NK-92 treated with Interleukin-12 subunit alpha and Interleukin-12 subunit beta, amount 100 ng/mL, for 24 hours (cell line): ENCODE measurements at regions not wholly inside any gene's neighbourhood (a gene's known extent, or its start where the extent isn't known, plus 50 kb on each side); places are given as distances from the start of the nearest gene placed in this dataset.

Source experiments
- DNase-seq: peaks from one replicate; lab custom pipeline; 2025; lab: John Stamatoyannopoulos, UW

DNA sequence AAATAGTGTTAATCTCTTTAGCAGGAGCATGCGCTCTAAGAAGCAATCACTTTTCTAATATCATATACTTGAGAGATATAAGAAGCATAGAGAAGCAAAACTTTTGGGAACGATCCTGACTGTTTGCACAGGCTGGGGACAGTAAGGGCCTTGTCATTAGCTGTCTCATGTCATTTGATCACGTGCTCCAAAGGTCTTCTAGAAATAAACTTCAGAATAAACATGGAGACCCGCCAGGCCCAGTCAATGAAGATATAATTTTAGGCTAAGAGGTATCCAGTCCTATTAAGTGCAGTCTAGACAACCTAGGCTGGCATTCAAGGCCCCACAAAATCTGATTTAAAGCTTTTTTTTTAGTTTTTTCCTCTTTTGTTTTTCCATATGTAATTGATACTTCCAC is 111.0 kb upstream of the APC start:
- DNase-seq = no peak

DNA sequence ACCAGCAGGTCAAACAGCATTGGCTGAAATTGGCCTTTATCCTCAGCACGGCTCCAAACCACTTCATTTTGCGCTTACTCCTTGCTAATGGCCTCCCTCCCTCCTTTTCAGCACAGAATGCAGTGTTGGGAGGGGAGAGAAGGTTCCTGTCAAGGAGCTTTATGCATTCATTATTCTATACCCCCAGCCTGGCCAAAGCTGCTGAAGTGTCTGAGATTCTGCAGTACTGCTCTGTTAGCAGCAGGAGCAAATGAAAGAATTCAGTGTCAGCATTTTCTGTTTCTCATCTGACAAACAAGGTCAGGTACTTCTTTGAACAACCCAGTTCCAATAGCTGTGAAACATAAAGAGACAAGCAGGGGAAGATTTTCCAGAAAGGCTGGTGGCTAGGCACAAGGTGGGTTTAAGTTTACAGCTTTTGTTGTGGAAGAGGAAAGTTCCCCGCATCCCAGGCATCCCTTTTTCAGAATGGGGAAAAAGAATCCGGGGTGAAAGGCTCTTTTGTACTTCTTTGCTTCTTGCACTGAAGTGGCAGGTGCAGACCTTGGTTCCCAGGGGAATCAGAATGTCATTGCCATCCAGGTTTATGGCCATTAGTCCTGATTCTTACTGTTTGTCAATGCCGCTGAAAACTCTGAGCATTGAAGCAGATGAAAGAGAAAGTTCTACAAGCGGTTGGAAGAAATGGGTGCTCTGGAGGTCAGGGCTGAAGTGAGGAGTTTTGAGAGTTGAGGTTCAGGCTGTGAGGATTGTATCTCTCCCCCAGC is 109.3 kb upstream of the APC start:
- DNase-seq = no peak

DNA sequence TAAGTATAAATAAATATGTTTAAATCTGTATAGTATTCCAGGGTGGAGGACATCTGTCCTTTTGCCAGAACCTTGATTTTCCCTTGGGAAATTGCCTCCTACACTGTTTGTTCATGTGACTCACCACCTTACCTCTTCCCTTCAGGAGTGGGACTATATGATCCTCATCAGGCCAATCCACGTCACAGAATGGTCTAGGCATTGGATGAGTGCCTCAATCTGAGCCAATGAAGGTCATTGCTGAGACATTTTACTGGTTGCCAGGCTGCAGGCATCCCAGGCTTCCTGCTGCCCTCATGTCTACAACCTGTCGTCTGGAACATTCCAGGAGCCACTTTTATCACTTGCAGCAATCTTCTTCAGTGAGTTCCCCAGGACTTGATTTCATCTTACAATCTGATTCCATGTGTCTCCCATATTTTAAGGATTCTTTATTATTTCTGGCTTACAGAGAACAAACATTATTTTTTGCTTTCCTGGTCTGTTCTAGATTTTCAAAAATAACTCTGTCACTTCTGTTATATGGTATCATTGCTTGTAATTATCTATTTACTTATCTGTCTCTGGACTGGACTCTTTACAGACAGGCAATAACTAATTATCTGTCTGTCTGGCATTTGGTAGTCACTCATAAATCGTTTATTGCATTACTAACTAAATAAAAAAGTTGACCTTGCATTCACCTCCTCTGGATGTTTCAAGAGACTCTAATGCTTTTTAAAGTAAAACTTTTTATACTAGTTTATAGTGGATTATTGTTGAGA is 107.3 kb upstream of the APC start:
- no peak for DNase-seq

DNA sequence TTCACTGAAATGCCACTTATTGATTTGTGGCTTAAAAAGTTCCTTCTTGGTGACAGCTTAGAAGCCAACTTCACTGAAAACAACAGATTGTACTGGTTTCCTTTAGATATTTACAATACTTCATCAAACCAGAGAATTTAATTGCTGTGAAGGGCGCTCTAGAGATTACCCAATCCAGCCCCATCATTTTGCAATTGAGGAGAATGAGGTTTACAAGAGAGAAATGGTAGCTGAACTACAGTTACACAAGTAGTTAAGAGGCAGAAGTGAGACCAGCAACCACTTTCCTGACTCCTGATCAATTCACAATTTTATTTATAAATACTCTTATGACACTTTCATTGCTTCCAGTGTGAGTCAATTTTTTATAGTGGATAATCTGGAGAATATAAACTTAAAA is 103.5 kb upstream of the APC start:
- no peak for DNase-seq

DNA sequence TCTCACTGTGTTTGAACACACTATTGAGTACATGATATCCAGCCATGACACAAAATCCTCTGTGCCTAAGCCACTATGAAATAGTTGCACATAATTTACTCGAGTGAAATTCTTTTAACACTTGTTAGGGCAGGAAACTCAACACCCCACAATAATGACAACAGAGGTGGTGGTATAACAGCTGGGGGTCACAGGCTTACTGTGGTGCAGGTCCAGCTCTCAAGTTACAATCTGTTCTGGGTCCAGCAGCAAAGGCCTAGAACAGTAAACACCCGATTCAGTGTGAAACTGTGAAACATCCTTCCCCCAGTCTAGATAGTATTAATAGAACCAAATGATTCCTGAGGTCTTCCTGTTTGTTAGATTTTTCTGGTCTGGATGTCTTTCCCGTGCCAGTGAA is 102.9 kb upstream of the APC start:
- DNase-seq = no peak

DNA sequence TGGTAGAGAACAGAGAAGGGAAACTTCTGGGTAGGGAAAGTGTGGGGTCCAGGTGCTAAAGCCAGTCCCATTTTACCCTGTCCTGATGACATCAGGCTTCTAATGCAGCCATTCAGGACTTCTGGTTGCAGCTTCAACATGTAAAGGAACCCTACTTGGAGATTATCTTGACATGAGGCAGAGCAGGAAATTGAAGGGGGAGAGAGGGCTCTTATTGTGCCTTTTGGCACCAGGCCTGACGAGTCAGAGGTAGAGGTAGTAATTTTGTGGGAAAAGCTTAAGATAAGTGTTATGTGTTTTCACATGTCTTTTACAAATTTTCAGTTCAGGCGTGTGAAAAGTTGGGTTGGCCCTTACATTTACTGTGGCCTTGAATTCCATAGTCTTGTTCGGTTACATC is 102.4 kb upstream of the APC start:
- DNase-seq = no peak

DNA sequence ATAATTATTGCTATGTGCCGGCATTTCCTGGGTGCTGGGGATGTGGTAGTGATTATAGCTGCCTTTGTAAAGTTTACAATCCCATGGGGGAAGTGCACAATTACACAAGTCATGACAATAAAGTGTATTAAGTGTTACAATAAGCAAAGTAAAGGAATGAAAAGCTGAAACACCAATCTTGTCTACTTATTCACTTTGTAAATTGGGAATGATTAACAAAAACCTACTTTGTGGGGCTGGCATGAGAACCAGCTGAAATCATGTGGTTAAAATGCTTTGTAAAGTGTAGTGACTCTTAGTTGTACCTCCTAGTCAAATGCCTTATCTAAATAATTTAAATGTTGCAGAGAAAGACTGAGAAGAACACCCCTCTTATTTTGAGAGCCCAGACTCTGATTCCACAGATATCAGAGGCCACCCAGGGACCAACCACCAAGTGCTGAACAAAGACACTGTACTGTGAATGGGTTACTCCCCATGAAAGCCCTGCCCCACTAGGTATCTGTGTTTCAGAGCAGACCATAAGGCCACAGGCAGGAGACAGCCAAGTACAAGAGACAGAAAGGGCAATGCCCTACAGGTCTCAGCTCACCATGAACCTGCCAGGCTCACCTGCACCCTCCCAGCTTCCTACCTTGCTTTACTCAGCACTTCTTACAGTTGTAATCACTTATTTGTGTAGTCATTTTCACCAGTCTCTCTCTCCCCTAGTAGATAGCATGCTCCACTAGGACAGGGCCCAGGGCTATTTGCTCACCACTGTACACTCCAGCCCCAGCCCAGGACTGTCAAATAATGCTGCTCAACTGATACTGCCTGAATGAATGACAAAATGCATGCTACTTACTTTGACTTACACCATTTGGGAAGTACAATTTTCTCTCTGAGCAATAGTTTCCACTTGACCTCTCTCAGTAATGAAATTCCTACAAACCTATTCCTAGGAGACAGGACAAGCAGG is 101.6 kb upstream of the APC start:
- DNase-seq = no peak

DNA sequence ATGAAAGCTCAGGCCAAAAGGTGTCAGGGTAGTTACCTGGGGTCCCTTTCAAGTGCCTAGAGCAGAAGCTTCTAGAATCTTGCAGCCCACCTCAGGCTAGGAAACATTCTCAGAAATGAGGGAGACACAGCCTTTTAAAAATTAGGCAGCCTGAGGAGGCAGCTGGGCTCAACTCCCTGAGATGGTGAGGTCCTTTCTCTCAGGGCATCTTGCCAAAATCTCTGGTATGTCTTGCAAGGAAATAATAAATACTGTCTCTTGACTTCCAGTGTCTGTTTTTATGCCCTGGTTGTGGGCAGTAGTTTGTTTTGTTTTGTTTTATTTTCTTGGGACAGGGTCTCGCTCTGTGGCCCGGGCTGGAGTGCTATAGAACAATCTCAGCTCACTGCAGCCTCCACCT is 100.9 kb upstream of the APC start:
- no peak for DNase-seq

DNA sequence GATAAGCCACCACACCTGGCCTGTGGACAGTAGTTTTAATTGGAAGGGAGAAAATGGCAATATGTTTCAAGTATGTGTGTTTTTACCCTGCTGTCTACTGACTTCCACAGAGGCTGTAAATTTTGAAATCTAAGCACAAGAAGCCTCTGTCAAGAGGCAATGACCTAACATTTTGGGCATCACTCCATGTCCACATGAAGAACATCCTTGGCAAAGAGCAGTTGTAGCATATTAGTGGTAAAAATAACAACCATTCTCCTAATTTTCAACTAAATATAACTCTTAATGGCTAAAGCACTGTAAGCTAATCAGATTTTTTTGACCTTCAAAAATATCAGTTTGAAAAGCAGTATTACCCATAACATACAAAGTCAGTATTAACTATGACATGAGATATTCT is 100.3 kb upstream of the APC start:
- DNase-seq = no peak

DNA sequence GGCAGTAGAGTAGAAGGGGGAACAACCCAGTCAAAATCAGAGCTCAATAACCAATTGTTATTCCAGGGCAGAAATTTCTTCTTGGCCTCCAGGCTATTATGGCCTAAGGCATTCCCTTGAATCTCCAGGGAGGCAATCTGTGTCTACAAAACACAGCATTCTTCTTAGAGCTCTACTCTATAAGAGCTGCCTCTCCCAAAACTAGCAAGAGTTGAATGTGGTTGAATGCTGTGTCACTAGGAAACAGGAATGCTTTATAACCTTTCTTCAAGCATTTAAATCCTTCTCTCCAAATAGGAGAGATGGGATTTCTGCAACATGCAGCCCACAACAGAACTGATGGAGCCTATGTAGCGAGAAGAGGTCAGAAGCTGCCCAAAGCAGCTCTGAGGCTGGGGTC is 97.1 kb upstream of the APC start:
- no peak for DNase-seq

DNA sequence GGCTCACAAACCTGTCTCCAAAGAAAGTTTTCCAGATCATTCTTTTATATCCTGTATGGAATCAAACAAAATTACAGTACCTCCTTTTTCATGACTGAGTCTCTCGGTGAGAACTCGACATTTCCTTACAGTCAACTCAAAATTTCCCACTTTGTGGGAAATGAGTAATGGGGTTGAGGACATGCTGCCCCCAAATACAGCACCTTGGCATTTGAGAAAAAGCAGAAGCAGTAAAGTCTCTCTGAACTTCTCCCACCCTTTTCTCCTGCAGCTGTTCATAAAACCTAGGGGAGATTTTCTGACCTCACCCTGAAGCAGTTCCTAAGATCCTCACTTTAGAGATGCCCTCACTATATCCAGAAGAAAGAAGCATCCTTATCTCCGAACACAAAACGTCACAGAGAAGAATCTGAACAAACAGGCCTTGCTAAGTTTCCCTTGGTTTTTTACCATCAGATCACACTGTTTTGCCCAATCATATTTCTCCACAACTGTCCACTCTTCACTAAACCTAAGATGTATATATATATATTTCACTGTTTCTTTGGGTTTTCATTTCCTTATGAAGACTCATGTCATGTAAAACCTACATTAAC is 96.1 kb upstream of the APC start:
- DNase-seq = no peak

DNA sequence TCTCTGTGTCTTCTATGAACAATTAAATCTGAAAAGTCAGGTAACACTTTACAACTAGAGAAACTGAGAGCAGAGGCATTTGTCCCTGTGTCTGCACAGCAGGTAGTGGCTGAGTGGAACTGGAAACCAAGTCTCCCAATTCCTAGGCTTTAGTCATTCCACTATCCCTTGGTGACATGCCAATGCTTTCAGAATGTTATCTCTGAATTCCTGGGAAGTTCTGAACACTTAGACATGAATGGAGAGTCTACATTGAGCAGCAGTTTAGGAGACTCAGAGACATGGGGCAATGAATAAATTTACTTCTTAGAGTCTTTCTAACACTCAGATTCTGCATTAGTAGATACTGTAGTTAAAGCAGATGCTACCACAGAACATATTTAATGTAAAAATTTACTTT is 94.8 kb upstream of the APC start:
- DNase-seq = no peak

DNA sequence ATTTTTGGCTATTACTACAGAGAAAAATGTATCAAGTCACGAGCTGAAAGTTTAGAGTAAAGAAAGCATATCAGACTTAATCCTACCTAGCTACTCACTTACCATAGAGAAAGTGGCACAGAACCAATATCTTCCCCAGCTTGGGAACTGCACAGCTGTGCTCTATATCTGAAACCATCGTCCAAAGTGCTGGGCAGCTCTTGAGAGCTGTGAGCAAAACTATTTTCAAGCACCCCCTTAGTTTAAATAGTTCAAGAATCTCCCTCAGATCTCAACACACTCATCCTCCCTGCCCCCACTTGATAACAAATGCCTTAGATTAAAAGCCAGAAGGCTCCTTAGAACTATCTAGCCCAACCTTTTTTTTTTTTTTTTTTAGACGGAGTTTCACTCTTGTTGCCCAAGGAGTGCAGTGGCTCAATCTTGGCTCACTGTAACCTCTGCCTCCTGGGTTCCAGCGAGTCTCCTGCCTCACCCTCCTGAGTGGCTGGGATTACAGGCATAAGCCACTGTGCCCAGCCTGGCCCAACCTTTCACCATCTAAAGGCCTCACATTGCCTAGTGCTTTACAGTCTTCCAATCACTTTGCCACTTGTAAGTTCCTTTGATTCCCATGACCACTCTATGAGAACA is 94.2 kb upstream of the APC start:
- DNase-seq = no peak

DNA sequence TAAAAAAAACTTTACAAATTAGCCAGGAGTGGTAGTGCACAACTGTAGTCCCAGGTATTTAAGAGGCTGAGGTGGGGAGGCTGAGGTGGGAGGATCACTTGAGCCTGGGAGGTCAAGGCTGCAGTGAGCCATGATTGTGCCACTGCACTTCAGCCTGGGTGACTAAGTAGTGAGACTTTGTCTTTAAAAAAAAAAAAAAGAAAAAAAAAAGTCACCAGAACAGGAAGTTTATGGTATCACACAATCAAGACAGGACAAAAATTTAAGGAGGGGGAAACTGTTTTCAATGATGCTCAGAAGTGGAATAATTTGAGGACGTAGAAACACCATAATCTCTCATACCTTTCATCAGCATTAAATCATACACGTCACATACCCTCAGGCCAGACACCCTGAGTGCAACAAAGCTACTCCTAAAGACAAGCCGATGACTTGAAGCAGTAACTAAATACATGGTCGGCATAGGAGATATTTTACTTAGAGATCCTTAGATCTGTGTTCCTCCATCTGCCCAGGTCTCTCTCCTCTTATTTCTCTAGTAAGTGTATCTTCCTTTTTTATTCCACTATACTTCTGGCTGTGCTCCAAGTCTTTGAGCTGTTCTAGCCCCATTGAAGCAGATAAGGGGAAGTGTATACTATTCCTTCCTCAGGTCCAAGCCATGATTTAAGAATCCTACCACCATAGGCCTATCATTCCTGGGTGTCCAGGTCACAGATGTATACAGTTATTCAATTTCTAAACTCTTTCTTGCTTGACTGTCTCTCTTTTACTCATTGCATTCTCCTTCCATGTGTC is 91.3 kb upstream of the APC start:
- no peak for DNase-seq

DNA sequence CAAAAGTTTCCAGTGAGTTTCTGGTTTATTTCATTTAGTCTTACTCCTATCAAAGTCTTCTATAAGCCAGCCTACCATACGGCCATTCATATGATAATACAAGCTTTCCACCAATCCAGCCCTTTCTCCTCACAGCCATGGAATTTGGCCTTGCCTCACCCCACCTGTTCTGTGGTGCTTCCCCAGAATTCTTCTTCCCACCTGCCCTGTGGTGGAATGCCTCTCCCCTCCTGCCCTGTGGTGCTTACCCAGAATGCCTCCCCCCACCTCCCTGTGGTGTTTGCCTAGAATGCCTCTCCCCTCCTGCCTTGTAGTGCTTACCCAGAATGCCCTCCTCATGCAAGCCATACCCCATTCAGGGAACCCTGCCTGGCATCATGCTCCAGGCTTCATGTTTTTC is 90.3 kb upstream of the APC start:
- DNase-seq = no peak

DNA sequence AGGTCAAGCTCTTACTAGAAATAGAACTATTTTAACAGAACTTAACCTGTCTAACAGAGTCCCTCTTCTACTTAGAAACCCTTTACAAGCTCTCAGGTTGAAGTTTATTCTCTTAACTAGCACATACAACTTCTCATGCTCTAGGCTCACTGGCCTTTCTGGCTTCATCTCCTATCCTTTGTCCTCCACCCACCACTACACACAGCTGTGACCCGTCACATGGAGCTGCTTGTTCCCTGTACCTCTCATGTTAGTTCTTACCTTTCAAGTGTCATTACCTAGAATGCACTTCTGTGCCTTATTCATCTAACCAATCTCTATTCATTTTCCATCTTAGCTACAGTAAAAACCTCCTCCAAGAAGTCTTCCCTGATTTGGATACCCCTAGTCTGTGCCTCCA is 89.4 kb upstream of the APC start:
- DNase-seq = no peak

DNA sequence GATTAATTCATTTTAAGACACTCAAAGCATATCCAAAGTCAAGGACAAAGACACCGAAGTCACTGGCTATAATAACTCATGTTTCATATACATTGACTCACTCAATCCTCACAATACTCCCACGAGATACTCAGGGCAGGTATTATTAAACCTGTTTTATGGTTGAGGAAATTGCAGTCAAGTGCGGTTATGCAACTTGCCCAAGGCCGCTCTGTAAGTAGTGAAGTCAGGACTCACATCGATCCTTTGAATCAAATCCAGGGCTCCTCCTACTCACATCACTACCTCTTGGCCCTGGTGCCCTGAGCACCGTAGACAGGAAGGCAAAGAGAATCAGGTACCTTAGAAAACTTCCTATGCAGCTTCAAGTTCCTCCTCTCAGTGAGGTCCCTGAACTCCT is 87.8 kb upstream of the APC start:
- no peak for DNase-seq

DNA sequence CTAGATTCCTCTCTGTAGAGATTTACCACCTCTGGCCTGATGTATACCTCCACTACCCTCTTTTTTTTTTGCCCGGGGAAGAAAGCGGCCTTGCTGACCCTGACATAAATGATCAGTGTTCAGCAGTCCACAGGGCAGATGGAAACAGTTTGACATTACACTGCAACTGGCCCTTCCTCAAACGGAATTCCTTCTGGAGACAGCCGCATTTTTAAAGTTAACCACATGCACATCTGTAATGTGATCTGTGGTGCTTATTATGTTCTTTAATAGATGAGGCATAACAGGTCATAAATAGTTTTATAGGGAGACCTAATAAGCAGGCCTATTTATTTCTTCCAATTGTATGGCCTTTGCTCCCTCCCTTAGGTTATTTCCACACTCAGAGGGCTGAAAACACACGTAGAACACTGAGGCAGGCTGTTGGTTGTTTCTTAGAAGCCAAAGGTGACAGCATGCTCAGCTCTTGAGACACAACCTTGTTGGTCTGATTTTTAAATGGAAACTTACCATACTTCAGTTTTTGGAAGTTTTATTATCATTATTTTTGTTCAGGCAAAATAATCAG is 84.0 kb upstream of the APC start:
- DNase-seq = no peak

DNA sequence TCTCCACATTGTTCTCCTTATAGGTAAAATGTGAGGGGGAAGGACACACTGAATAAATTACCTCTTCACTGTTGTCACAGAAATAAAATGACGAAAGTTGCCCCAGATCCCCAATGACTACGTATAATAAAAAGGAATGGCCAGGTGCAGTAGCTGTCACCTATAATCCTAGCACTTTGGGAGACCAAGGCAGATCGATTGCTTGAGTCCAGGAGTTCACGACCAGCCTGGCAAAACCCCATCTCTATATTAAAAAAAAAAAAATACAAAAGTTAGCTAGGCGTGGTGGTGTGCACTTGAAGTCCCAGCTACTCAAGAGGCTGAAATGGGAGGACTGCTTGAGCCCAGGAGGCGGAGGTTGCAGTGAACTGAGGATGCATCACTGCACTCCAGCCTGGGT is 82.2 kb upstream of the APC start:
- no peak for DNase-seq

DNA sequence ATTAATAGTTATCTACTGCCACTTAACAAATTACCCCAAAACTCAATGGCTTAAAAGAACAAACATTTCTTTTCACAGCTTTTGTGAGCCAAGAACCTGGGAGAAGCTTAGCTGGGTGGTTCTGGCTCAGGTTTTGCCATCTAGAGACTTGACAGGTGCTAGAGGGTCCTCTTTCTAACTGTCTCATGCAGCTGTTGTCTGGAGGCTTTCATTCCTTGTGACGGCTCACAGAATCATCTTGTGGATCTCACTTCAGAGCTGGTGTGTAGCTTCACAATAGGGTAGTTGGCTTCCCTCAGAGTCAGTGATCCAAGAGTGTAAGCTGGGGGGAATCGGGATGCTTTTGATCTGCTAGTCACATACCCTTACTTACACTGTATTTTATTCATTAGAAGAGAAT is 81.2 kb upstream of the APC start:
- DNase-seq = no peak

DNA sequence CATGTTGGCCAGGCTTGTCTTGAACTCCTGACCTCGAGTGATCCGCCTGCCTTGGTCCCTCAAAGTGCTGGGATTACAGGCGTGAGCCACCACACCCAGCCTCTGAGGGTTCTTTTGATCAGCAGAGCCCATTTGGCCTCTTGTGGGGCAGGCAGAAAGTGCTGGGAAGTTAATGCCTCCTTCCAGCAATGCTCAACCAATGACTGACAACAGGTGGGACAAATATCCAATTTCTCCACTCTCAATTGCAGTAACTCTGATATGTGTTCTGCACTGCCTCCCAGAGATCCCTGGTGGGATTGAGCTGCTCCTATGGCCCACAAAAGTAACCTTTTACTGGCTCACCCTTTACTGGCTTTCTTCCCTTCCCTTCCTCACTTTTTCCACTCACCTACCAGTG is 79.9 kb upstream of the APC start:
- no peak for DNase-seq
